IPS DF 6.9 (cell line): ENCODE measurements at regions not wholly inside any gene's neighbourhood (a gene's known extent, or its start where the extent isn't known, plus 50 kb on each side); places are given as distances from the start of the nearest gene placed in this dataset.
"Not testable (repeated sequence)": the region's sequence is repeated elsewhere in the genome, so short reads cannot be mapped to it uniquely, and the experiment has no call there.

Experiments
- DNase-seq: peaks from one replicate; pipeline ENCODE4 v3.0.0-alpha.2; 2013; ENCODE audit warnings: low read depth, low spot score
- H3K27ac ChIP-seq: one replicate; pipeline ENCODE4 v1.5.1; 2013; ENCODE audit warnings: low read length, control low read depth
- H3K27me3 ChIP-seq: 2 replicates; pipeline ENCODE4 v1.6.1; 2013; ENCODE audit warnings: mild to moderate bottlenecking, low read length; ENCODE audit not compliant: control insufficient read depth, insufficient read depth
- H3K36me3 ChIP-seq: 2 replicates; pipeline ENCODE4 v1.6.1; 2013; ENCODE audit warnings: low read length; ENCODE audit not compliant: control insufficient read depth, insufficient read depth
- H3K4me1 ChIP-seq: 2 replicates; pipeline ENCODE4 v1.6.1; 2013; ENCODE audit warnings: low read length; ENCODE audit not compliant: control insufficient read depth, insufficient read depth
- H3K4me3 ChIP-seq: 2 replicates; pipeline ENCODE4 v1.5.1; 2013; ENCODE audit warnings: mild to moderate bottlenecking, low read length
- H3K9me3 ChIP-seq: 2 replicates; pipeline ENCODE4 v1.6.1; 2013; ENCODE audit warnings: low read length, inconsistent platforms; ENCODE audit not compliant: control insufficient read depth, insufficient read depth
- WGBS: extraction: QIAGEN DNeasy Blood & Tissue Kit; methylation state at CpG from one replicate; pipeline ENCODE4 v1.1.7; 2013; ENCODE audit warnings: mixed read lengths, missing lambda C conversion rate; ENCODE audit not compliant: insufficient read length, insufficient coverage; 5-methylcytosine and 5-hydroxymethylcytosine counted together

DNA sequence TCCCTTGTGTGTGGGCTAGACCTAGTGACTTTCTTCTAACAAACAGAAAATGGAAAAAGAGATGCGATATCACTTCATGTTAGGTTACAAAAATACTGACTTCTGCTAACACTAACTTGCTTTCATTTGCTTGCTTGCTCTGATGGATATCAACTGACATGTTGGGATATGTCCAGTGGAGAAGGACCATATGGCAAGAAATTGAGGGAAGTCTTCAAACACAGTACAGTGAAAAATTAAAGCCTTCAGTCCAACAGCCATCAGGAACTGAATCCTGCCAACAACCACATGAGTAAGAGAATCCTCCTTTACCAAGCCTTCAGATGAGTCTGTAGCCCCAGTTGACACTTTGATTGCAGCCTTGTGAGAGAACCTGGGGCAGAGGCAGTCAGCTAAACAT, 143.9 kb downstream of the MAIP1 start:
- H3K36me3 ChIP-seq = no peaks in the 10 kb centered on the region

DNA sequence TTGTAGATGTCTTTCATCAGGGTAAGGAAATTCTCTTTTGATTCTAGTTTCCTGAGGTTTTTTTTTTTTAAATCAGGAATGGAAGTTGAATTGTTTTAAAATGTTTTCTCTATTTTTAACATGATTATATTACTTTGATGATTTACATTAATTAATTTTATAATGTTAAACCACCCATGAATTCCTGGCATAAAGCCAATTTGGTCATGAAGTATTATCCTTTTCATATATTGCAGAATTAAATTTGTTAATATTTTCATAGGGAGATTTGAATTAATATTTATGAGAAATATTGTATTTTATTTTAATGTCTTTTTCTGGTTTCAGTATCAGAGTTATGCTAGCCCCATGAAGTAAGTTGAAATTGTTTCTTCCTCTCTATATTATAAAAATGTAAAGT, 144.6 kb downstream of the MAIP1 start:
- H3K9me3 ChIP-seq = no peaks in the 10 kb centered on the region
- H3K36me3 ChIP-seq = no peaks in the 10 kb centered on the region
- no peak overlapping the region for H3K27ac ChIP-seq
- no peaks in the 10 kb centered on the region for H3K27me3 ChIP-seq
- no peaks in the 10 kb centered on the region for H3K4me1 ChIP-seq
- DNase-seq = no peak
- no peak overlapping the region for H3K4me3 ChIP-seq

More for the DNA sequence above, 143.9 kb downstream of the MAIP1 start:
- H3K4me1 ChIP-seq = no peaks in the 10 kb centered on the region
- no peaks in the 10 kb centered on the region for H3K27me3 ChIP-seq
- DNase-seq = no peak
- no peak overlapping the region for H3K4me3 ChIP-seq
- no CpG with 5 or more reads among the region's 1 CpG for WGBS
- H3K27ac ChIP-seq = no peak overlapping the region
- no peaks in the 10 kb centered on the region for H3K9me3 ChIP-seq

DNA sequence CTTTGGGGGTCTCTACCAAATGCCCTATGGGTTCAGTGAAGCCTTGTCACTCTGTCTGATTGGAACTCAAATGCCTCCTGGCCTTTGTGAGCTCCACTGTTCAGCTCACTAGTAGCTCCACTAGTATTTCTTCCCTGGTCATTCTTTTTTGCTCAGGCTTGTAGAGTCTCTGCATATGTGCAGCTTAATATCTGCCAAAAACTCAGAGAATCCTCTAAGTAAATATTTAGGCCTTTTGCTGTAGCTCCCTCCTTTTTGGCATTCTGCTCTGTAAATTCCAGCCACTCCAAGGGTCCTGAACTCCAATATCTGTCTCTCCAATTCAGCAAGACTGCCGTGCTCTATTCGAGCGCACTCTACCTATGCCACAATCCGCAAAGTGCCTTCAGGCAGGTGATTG, 146.5 kb downstream of the MAIP1 start:
- Histone ChIP-seq H3K9me3 (no peaks in the 10 kb centered on the region), H3K4me3 (no peak overlapping the region), H3K27ac (no peak overlapping the region), H3K27me3 (no peaks in the 10 kb centered on the region), H3K4me1 (no peaks in the 10 kb centered on the region), H3K36me3 (no peaks in the 10 kb centered on the region)
- whole genome bisulfite sequencing = no CpG with 5 or more reads among the region's 4 CpGs
- no peak for DNase-seq

- DNase-seq = no peak
- H3K4me1 ChIP-seq = no peaks in the 10 kb centered on the region
- WGBS = no CpG with 5 or more reads among the region's 1 CpG
- H3K27me3 ChIP-seq = no peaks in the 10 kb centered on the region
- H3K27ac ChIP-seq = no peak overlapping the region
- no peaks in the 10 kb centered on the region for H3K36me3 ChIP-seq
- H3K4me3 ChIP-seq = no peak overlapping the region
- no peaks in the 10 kb centered on the region for H3K9me3 ChIP-seq
Observed at GRCh38 chr2:200102971-200103370, 147.6 kb downstream of the MAIP1 start.

- Histone ChIP-seq H3K27me3 (no peaks in the 10 kb centered on the region), H3K36me3 (no peaks in the 10 kb centered on the region), H3K27ac (no peak overlapping the region), H3K4me1 (no peaks in the 10 kb centered on the region), H3K4me3 (no peak overlapping the region), H3K9me3 (no peaks in the 10 kb centered on the region)
- no peak for DNase-seq
- no CpG with 5 or more reads among the region's 1 CpG for WGBS
Observed at GRCh38 chr2:200104015-200104414, 148.6 kb downstream of the MAIP1 start.

GRCh38 chr2:200107514-200108217, 152.3 kb downstream of the MAIP1 start:
- H3K4me3 ChIP-seq = no peak overlapping the region
- DNase-seq = no peak
- no CpG with 5 or more reads among the region's 6 CpGs for WGBS

GRCh38 chr2:200109421-200109820, 154.0 kb downstream of the MAIP1 start:
- no peak for DNase-seq
- Histone ChIP-seq H3K4me3 (no peak overlapping the region), H3K27ac (no peak overlapping the region), H3K27me3 (no peaks in the 10 kb centered on the region), H3K36me3 (no peaks in the 10 kb centered on the region), H3K9me3 (no peaks in the 10 kb centered on the region), H3K4me1 (no peaks in the 10 kb centered on the region)
- WGBS = no CpG with 5 or more reads among the region's 3 CpGs

More at GRCh38 chr2:200107514-200108217, 152.3 kb downstream of the MAIP1 start:
- Histone ChIP-seq H3K27ac (no peak overlapping the region), H3K27me3 (no peaks in the 10 kb centered on the region), H3K4me1 (no peaks in the 10 kb centered on the region), H3K36me3 (no peaks in the 10 kb centered on the region), H3K9me3 (no peaks in the 10 kb centered on the region)

DNA sequence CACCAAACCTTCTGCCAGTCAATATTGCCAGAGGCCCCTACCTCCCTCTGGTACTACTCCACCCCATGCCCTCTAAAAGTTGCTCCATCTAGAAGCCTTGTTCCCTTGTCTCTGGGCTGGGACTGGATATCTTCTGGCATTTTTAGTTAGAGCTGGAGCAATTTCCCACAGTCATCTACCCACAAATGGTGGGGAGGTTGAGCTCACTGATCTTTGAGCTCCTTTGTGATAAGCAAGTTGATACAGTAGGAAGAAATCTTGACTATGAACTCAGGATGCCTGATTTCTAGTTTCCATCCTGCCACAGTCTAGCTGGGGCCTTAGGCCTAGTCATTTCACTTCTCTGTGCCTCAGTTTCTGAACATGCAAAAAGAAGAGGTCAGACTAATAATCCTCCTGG, 155.0 kb downstream of the MAIP1 start:
- H3K4me3 ChIP-seq = no peak overlapping the region
- no peak for DNase-seq
- H3K27ac ChIP-seq = no peak overlapping the region
- no peaks in the 10 kb centered on the region for H3K9me3 ChIP-seq
- H3K36me3 ChIP-seq = no peaks in the 10 kb centered on the region
- no peaks in the 10 kb centered on the region for H3K4me1 ChIP-seq
- H3K27me3 ChIP-seq = no peaks in the 10 kb centered on the region

DNA sequence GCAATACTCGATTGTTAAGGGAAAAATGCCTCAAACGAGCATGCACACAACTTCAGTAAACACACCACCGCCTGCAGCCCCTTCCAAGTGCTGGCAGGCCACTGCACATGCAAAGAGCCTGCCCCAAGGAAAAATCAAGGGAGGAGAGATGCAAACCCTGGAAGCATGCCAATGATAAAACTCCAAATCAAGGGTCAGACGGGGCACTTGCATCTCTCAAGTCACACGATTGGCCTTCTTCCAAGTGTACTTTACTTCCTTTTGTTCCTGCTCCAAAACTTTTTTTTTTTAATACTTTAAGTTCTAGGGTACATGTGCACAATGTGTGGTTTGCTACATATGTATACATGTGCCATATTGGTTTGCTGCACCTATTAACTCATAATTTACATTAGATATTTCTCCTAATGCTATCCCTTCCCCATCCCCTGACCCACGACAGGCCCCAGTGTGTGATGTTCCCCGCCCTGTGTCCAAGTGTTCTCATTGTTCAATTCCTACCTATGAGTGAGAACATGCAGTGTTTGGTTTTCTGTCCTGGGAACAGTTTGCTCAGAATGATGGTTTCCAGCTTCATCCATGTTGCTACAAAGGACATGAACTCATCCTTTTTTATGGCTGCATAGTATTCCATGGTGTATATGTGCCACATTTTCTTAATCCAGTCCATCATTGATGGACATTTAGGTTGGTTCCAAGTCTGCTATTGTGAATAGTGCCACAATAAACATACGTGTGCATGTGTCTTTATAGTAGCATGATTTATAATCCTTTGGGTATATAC, 157.8 kb downstream of the MAIP1 start:
- not testable (repeated sequence) for H3K27ac ChIP-seq, H3K36me3 ChIP-seq, H3K9me3 ChIP-seq, H3K27me3 ChIP-seq, H3K4me1 ChIP-seq, H3K4me3 ChIP-seq, DNase-seq
- no CpG with 5 or more reads among the region's 8 CpGs for WGBS

DNA sequence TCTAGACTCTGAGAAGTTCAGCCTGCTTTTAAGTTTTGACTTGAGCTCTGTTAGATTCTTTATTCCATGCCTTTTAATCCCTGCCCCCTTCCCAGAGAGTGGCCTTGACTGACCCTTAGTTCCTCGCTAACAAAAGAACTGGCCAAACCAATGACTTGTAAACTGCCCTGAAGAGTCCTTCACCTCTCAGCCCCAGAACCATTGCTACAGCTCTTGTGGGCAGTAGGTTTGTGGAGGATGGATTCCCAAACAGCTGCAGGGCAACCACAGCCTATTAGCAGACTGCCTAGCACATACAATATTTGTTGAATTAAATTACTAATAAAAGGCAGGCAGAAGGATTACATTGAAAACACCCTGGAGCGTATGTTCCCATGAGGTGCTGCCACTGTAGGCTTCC, 163.9 kb downstream of the MAIP1 start:
- H3K27ac ChIP-seq = no peak overlapping the region
- H3K4me3 ChIP-seq = no peak overlapping the region
- no CpG with 5 or more reads among the region's 2 CpGs for WGBS

GRCh38 chr2:200121931-200122330, 166.5 kb downstream of the MAIP1 start:
- no peaks in the 10 kb centered on the region for H3K4me1 ChIP-seq
- no peak overlapping the region for H3K27ac ChIP-seq
- no peaks in the 10 kb centered on the region for H3K36me3 ChIP-seq
- no peak overlapping the region for H3K4me3 ChIP-seq
- no peaks in the 10 kb centered on the region for H3K27me3 ChIP-seq
- DNase-seq = no peak
- no peaks in the 10 kb centered on the region for H3K9me3 ChIP-seq

More for the DNA sequence above, 163.9 kb downstream of the MAIP1 start:
- Histone ChIP-seq H3K27me3 (no peaks in the 10 kb centered on the region), H3K9me3 (no peaks in the 10 kb centered on the region), H3K36me3 (no peaks in the 10 kb centered on the region), H3K4me1 (no peaks in the 10 kb centered on the region)
- no peak for DNase-seq
